Adrenal gland (tissue), 9 donors: ENCODE measurements at regions not wholly inside any gene's neighbourhood (a gene's known extent, or its start where the extent isn't known, plus 50 kb on each side); places are given as distances from the start of the nearest gene placed in this dataset.

Experiments used
- DNase-seq, 7 donors: peaks; one replicate each; pipeline ENCODE4 v3.0.0-alpha.2; 2019 to 2020
- H3K27ac ChIP-seq, 5 donors: fragments of 200-600 bp; sonication (generic) in 4 of 5; 1 replicate in 3 of 5; 2 replicates in 2 of 5; pipeline versions ENCODE4 v1.5.1 to v1.8.0; 2016 to 2020; ENCODE audit warnings: mild to moderate bottlenecking in 1 of 5
- H3K27me3 ChIP-seq: fragments of 200-600 bp; 2 replicates; pipeline ENCODE4 v1.8.0; 2021
- H3K36me3 ChIP-seq, 2 donors: fragments of 200-600 bp; replicated peaks in 1 of 2; 1 replicate in 1 of 2; 2 replicates in 1 of 2; pipeline versions ENCODE4 v1.5.1 to v1.8.0; 2018 to 2022
- H3K4me1 ChIP-seq, 2 donors: fragments of 200-600 bp; replicated peaks in 1 of 2; 1 replicate in 1 of 2; 2 replicates in 1 of 2; pipeline versions ENCODE4 v1.5.1 to v1.8.0; 2018 to 2021
- H3K4me3 ChIP-seq, 4 donors: fragments of 200-600 bp; sonication (generic) in 3 of 4; one replicate each; pipeline ENCODE4 v1.5.1; 2016 to 2018
- H3K9me3 ChIP-seq, 3 donors: fragments of 200-600 bp; sonication (generic) in 1 of 3; replicated peaks in 1 of 3; 1 replicate in 2 of 3; 2 replicates in 1 of 3; pipeline versions ENCODE4 v1.5.1 to v1.8.0; 2016 to 2021
- POLR2A ChIP-seq, 2 donors: fragments of 450-650 bp; IDR thresholded peaks; one replicate each; pipeline ENCODE4 v1.6.1; 2017; ENCODE audit warnings: antibody characterized with exemption in 2 of 2, mild to moderate bottlenecking in 2 of 2, moderate library complexity in 1 of 2
- WGBS, 4 donors: extraction: QIAGEN DNeasy Blood & Tissue Kit in 2 of 4; methylation state at CpG; one replicate each; pipeline versions ENCODE4 v1.1.5 to v1.1.7; 2013 to 2017; 5-methylcytosine and 5-hydroxymethylcytosine counted together
- intact Hi-C, 2 donors: fragments of 100-400 bp; cut with DNase I; formaldehyde crosslinking; loops; one replicate each; pipeline versions ENCODE4 v1.14.1 to v1.15.0; 2022 to 2023
- TF ChIP-seq, protein P1 (sequence below), 6 experiments: fragments of 450-650 bp in 4 of 6; fragments of 200-600 bp in 2 of 6; sonication (generic) in 1 of 6; IDR thresholded peaks; 1 replicate in 5 of 6; 2 replicates in 1 of 6; pipeline versions ENCODE4 v1.5.1 to v1.8.0; 2016 to 2021; ENCODE audit warnings: antibody characterized with exemption in 6 of 6, mild to moderate bottlenecking in 2 of 6, moderate library complexity in 1 of 6
- donor health status: healthy with polysubstance abuse.
- donor health status: Bipolar disorder and iron deficiency.
- donor health status: DM: yes; HTN: yes; CAD: no.
- donor health status: DM: no; HTN: no; CAD: no.
- donor health status: DM: no; HTN: no; CAD: no.

DNA sequence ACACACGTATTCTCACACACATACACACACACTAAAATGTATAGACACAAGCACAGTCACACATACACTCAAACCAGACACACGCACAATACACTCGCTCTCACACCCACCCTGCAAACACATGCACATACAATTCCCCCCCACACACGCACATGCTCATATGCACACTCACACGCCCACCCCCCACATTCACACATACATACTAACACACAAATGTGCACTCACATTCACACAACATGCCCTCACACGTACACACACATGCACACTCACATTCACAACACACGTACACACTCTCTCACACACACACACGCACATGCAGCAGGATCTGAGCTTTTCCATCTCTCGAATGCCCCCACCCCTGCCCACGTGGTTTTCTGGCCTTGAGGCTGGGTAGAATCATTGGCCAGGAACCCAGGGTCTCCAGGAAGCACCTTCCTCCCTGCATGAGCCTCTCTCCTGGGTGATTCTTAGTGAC lies 589.7 kb downstream of the PTPRU start:
- Histone ChIP-seq H3K4me1 (no peaks in the 10 kb centered on the region), H3K27me3 (peaks cover 19% of the 10 kb centered on the region), H3K9me3 (no peaks in the 10 kb centered on the region), H3K4me3 (no peak overlapping the region), H3K27ac (no peak overlapping the region), H3K36me3 (no peaks in the 10 kb centered on the region)
- TF ChIP-seq, protein P1, sequence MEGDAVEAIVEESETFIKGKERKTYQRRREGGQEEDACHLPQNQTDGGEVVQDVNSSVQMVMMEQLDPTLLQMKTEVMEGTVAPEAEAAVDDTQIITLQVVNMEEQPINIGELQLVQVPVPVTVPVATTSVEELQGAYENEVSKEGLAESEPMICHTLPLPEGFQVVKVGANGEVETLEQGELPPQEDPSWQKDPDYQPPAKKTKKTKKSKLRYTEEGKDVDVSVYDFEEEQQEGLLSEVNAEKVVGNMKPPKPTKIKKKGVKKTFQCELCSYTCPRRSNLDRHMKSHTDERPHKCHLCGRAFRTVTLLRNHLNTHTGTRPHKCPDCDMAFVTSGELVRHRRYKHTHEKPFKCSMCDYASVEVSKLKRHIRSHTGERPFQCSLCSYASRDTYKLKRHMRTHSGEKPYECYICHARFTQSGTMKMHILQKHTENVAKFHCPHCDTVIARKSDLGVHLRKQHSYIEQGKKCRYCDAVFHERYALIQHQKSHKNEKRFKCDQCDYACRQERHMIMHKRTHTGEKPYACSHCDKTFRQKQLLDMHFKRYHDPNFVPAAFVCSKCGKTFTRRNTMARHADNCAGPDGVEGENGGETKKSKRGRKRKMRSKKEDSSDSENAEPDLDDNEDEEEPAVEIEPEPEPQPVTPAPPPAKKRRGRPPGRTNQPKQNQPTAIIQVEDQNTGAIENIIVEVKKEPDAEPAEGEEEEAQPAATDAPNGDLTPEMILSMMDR (IDR thresholded peaks at IDR 0.05) = no peak
- TF ChIP-seq POLR2A (IDR thresholded peaks at IDR 0.05) = no peak
- WGBS, 4 donors = 66 to 72% (median 69%) methylated on average over 8 to 10 of the region's 10 CpGs
- DNase-seq = peak in 1 of 7 donors; percentile 18
- intact Hi-C loops = no loop called here

DNA sequence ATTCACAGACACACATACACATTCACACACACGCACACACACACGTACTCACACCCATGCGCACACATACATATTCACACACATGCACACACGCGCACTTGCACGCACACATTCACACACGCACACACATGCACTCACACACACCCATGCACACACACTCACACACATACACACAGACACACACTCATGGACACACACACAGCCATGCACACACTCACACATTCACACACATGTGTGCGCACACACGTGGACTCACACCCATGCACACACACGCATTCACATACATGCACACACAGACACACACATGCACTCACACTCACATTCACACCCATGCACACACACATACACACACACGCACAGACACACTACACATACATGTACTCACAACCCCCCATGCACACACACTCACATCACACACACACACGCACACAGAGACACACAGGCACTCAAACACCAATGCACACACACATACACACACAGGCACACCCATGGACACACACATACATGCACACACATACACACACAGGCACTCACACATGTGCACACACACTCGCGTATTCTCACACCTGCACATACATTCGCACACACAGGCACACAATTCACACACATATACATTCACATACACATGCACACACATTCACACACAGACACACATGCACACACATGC lies 589.1 kb downstream of the PTPRU start:
- Histone ChIP-seq H3K27me3 (peaks cover 19% of the 10 kb centered on the region), H3K9me3 (no peaks in the 10 kb centered on the region), H3K4me1 (no peaks in the 10 kb centered on the region), H3K36me3 (no peaks in the 10 kb centered on the region), H3K4me3 (no peak overlapping the region), H3K27ac (no peak overlapping the region)
- DNase-seq = peak in 1 of 7 donors; percentile 28
- WGBS, 4 donors = 86 to 90% (median 87%) methylated on average over 15 of the region's 15 CpGs
- intact Hi-C loops = no loop called here
- TF ChIP-seq, protein P1 (IDR thresholded peaks at IDR 0.05) = no peak
- TF ChIP-seq POLR2A (IDR thresholded peaks at IDR 0.05) = no peak

DNA sequence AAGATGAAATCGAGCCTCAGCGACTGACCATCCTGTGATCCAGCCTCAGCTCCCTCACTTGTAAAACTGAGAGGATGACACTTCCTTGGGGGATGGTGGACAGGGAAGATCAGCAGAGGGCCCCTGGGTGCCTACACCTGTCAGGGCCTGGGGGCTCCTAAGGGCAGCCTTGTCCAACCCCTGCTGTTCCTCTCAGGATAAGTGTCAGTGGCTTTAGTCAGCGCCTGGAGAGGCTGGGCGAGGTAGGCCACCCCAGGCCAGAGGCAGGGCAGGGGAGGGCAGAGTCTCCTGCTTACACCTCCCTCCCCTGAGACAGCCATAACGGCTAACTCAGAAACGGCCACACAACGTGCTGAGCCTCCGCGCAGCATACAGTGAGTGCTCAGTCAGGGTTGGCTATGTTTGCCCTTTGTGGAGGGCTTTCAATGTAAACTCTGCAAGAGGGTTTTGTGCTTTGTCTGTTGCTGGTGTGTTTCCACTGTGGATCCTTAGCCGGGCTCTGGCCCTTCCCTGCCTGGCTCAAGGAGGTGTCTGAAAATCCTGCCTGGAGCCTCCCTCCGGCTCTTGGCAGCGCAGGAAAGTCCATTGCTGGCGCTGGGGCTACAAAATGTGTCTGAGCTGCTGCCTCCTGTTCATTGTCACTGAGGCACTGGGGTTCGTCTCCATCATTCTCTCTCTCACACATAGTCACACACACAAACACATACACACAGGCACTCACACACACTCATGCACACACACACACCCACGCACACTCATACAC lies 588.4 kb downstream of the PTPRU start:
- Histone ChIP-seq H3K27ac (no peak overlapping the region), H3K27me3 (peaks cover 19% of the 10 kb centered on the region), H3K4me1 (no peaks in the 10 kb centered on the region), H3K9me3 (no peaks in the 10 kb centered on the region), H3K36me3 (no peaks in the 10 kb centered on the region), H3K4me3 (no peak overlapping the region)
- DNase-seq = peak in 1 of 7 donors; percentile 17
- intact Hi-C loops = no loop called here
- WGBS, 4 donors = 61 to 84% (median 78%) methylated on average over 13 to 15 of the region's 15 CpGs
- TF ChIP-seq, protein P1 (IDR thresholded peaks at IDR 0.05) = no peak
- TF ChIP-seq POLR2A (IDR thresholded peaks at IDR 0.05) = no peak

DNA sequence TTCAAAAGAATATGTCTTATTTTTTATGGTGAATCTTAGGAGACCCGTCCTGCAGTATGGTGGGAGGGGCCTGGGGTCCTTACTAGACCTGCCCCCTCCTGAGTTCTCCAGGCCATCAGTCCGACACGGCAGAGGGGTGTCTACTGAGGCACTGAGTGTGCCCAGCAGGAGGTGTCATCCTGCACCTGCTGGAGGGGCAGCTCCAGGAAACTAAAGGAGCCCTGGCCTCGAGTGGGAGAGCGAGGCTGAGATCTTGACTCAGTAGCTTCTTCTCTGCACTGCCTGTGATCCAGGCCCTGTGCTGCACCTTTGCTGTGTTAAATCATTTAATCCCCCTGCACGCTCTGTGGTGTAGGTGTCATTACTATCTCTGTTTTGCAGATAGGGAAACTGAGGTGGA lies 587.7 kb downstream of the PTPRU start:
- intact Hi-C loops = no loop called here
- 59 to 68% (median 61%) methylated on average over 3 to 6 of the region's 6 CpGs for WGBS, 4 donors
- peak in 1 of 7 donors; percentile 24 for DNase-seq

More for the DNA sequence above, 587.7 kb downstream of the PTPRU start:
- Histone ChIP-seq H3K4me1 (no peaks in the 10 kb centered on the region), H3K27me3 (peaks cover 19% of the 10 kb centered on the region), H3K27ac (no peak overlapping the region), H3K9me3 (no peaks in the 10 kb centered on the region), H3K36me3 (no peaks in the 10 kb centered on the region), H3K4me3 (no peak overlapping the region)
- TF ChIP-seq, protein P1 (IDR thresholded peaks at IDR 0.05) = no peak
- no peak for TF ChIP-seq POLR2A (IDR thresholded peaks at IDR 0.05)
